Ishikawa (cell line): ENCODE measurements at regions not wholly inside any gene's neighbourhood (a gene's known extent, or its start where the extent isn't known, plus 50 kb on each side); places are given as distances from the start of the nearest gene placed in this dataset.

Experiments
- CEBPB ChIP-seq: IDR thresholded peaks from 2 replicates; pipeline ENCODE4 v1.6.1; 2012
- CREB1 ChIP-seq: IDR thresholded peaks from 2 replicates; pipeline ENCODE4 v1.6.1; 2012; ENCODE audit warnings: low read depth
- EGR1 ChIP-seq: IDR thresholded peaks from 2 replicates; pipeline ENCODE4 v1.6.1; 2012
- EP300 ChIP-seq: IDR thresholded peaks from 2 replicates; pipeline ENCODE4 v1.6.1; 2012; ENCODE audit warnings: borderline replicate concordance
- FOXM1 ChIP-seq: IDR thresholded peaks from 2 replicates; pipeline ENCODE4 v1.6.1; 2012; ENCODE audit warnings: low read depth, borderline replicate concordance
- NFIC ChIP-seq: IDR thresholded peaks from 2 replicates; pipeline ENCODE4 v1.6.1; 2012
- RAD21 ChIP-seq: IDR thresholded peaks from 2 replicates; pipeline ENCODE4 v1.6.1; 2012; ENCODE audit warnings: low read depth
- TAF1 ChIP-seq: IDR thresholded peaks from 2 replicates; pipeline ENCODE4 v1.6.1; 2012; ENCODE audit warnings: low read depth, mild to moderate bottlenecking
- TCF12 ChIP-seq: IDR thresholded peaks from 2 replicates; pipeline ENCODE4 v1.6.1; 2012; ENCODE audit warnings: low read depth
- TEAD4 ChIP-seq: IDR thresholded peaks from 2 replicates; pipeline ENCODE4 v1.6.1; 2012
- YY1 ChIP-seq: IDR thresholded peaks from 2 replicates; pipeline ENCODE4 v1.6.1; 2012; ENCODE audit warnings: low read depth
- ZBTB7A ChIP-seq: IDR thresholded peaks from 2 replicates; pipeline ENCODE4 v1.6.1; 2012; ENCODE audit warnings: low read depth
- TF ChIP-seq, protein P1 (sequence below): IDR thresholded peaks from 2 replicates; pipeline ENCODE4 v1.6.1; 2012
- TF ChIP-seq, protein P2 (sequence below): IDR thresholded peaks from 2 replicates; pipeline ENCODE4 v1.6.1; 2012
- TF ChIP-seq, protein P3 (sequence below): IDR thresholded peaks from 2 replicates; pipeline ENCODE4 v1.6.1; 2012; ENCODE audit warnings: low read depth, mild to moderate bottlenecking

- no peak for TF ChIP-seq YY1
- TF ChIP-seq, protein P1, sequence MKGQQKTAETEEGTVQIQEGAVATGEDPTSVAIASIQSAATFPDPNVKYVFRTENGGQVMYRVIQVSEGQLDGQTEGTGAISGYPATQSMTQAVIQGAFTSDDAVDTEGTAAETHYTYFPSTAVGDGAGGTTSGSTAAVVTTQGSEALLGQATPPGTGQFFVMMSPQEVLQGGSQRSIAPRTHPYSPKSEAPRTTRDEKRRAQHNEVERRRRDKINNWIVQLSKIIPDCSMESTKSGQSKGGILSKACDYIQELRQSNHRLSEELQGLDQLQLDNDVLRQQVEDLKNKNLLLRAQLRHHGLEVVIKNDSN, result peak; percentile 29; the same call in 1 of the 2 replicates
Measured at GRCh38 chr12:13851828-13852227, 129.6 kb downstream of the GRIN2B start.

DNA sequence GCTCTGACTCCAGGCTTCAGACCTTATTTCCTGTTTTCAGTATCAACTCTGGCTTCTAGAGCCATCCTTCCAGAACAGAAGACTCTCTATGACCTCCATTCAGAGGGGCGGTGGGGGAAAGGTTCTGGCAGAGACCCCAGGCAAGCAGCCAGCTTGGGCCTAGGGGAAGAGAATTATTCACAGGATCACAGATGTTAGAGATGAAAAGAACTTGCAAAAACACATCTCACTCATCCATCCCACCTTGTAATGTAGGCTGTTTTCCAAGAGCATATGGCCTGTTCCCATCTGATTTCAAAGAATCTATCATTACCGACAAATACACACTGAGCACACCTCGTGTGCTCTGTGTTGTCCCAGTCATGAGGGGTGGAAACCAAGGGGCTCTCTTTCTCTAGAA is 131.9 kb downstream of the GRIN2B start:
- TF ChIP-seq CREB1 (no peak), TAF1 (no peak), ZBTB7A (no peak), NFIC (no peak), FOXM1 (no peak), YY1 (no peak), TEAD4 (no peak), EP300 (no peak), RAD21 (no peak), TCF12 (no peak)
- TF ChIP-seq, protein P1, result no peak

DNA sequence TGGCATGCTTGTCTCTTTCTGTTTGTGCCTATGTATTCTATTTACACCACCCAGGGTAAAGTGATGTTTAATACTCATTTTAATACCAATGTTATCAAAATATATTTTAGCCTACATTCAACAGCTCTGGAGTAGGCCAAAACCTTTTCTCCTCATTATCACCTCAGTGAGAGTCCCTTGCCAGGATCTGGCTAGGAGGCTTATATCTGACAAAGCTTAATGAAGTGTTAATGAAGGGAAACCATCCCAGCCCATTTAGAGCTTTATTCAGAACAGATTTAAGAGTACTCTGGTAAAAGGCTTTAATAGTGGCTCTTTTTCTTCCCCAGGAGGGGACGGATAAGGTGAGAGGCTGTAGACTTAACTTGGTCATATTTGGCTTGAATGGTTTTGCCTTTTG is 137.6 kb downstream of the GRIN2B start:
- no peak for TF ChIP-seq TEAD4
- TF ChIP-seq ZBTB7A, result no peak
- no peak for TF ChIP-seq CEBPB
- no peak for TF ChIP-seq TAF1
- no peak for TF ChIP-seq NFIC
- TF ChIP-seq, protein P2, sequence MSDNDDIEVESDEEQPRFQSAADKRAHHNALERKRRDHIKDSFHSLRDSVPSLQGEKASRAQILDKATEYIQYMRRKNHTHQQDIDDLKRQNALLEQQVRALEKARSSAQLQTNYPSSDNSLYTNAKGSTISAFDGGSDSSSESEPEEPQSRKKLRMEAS, result no peak
- TF ChIP-seq RAD21, result no peak
- no peak for TF ChIP-seq YY1
- no peak for TF ChIP-seq EGR1
- no peak for TF ChIP-seq TCF12
- TF ChIP-seq FOXM1, result no peak
- TF ChIP-seq, protein P1, result no peak
- no peak for TF ChIP-seq CREB1
- TF ChIP-seq EP300, result no peak
- TF ChIP-seq, protein P3, sequence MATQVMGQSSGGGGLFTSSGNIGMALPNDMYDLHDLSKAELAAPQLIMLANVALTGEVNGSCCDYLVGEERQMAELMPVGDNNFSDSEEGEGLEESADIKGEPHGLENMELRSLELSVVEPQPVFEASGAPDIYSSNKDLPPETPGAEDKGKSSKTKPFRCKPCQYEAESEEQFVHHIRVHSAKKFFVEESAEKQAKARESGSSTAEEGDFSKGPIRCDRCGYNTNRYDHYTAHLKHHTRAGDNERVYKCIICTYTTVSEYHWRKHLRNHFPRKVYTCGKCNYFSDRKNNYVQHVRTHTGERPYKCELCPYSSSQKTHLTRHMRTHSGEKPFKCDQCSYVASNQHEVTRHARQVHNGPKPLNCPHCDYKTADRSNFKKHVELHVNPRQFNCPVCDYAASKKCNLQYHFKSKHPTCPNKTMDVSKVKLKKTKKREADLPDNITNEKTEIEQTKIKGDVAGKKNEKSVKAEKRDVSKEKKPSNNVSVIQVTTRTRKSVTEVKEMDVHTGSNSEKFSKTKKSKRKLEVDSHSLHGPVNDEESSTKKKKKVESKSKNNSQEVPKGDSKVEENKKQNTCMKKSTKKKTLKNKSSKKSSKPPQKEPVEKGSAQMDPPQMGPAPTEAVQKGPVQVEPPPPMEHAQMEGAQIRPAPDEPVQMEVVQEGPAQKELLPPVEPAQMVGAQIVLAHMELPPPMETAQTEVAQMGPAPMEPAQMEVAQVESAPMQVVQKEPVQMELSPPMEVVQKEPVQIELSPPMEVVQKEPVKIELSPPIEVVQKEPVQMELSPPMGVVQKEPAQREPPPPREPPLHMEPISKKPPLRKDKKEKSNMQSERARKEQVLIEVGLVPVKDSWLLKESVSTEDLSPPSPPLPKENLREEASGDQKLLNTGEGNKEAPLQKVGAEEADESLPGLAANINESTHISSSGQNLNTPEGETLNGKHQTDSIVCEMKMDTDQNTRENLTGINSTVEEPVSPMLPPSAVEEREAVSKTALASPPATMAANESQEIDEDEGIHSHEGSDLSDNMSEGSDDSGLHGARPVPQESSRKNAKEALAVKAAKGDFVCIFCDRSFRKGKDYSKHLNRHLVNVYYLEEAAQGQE, result no peak

DNA sequence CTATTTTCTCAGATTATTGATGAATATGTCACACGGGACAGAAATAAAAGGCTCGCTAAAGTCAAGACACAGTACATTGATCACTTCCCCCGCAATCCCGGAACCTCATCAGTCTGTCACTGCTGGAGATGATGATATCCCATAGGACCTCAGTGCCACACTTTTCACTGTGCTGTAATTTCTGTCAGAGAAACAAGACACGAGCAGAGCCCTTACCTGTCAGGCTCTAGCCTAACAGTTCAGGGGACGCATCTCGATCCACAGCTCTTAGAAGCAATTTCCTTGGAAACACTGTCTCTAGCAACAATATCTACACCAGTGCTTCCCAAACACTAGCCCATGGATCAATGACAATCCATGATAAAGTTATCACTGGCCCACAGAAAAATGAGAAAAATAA is 140.0 kb downstream of the GRIN2B start:
- no peak for TF ChIP-seq NFIC
- no peak for TF ChIP-seq EGR1
- TF ChIP-seq TCF12, result no peak

GRCh38 chr12:13839365-13840336 is 141.8 kb downstream of the GRIN2B start:
- TF ChIP-seq, protein P3, result 0 out of 2 replicates have a peak, but pooled peaks have one; percentile 17
- TF ChIP-seq YY1, result no peak

DNA sequence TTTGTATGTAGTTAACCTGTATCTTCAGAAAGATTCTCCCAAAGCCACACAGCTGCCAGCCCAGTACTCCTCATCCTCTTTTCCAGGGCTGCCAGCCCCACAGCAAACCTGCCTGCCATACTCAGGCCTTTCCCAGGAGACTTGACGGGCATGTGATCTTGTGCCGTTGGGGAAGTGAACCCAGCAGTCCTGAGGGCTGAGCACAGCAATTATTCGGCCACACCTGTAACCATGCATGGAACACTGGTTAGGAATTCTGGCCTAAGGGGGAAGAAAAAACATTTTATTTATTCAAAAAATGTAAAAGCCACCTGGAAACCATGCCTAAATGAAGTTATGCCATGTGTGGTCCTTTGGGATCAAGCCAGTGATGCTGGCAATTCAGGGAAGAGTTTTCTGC is 145.3 kb downstream of the GRIN2B start:
- no peak for TF ChIP-seq NFIC
- TF ChIP-seq FOXM1, result no peak
- no peak for TF ChIP-seq ZBTB7A
- no peak for TF ChIP-seq TCF12
- TF ChIP-seq TAF1, result no peak
